Osteoblast (primary cell): ENCODE measurements at regions not wholly inside any gene's neighbourhood (a gene's known extent, or its start where the extent isn't known, plus 50 kb on each side); places are given as distances from the start of the nearest gene placed in this dataset.

Source experiments
- DNase-seq: peaks from one replicate; pipeline ENCODE4 v3.0.0; 2011; ENCODE audit warnings: low spot score, mixed read lengths; ENCODE audit not compliant: insufficient read length; ENCODE audit errors: missing footprints
- H2AFZ ChIP-seq: 2 replicates; pipeline ENCODE4 v1.6.0; 2011; ENCODE audit warnings: mild to moderate bottlenecking, low read length
- H3K27ac ChIP-seq: 2 replicates; pipeline ENCODE4 v1.5.1; 2011; ENCODE audit warnings: mild to moderate bottlenecking, low read depth, low read length, moderate library complexity
- H3K27me3 ChIP-seq: 2 replicates; pipeline ENCODE4 v1.6.0; 2012; ENCODE audit warnings: mild to moderate bottlenecking, control low read depth, inconsistent platforms, low read length, moderate library complexity; ENCODE audit not compliant: insufficient read depth
- H3K36me3 ChIP-seq: 2 replicates; pipeline ENCODE4 v1.5.1; 2011; ENCODE audit warnings: mild to moderate bottlenecking, low read length, control low read depth, moderate library complexity; ENCODE audit not compliant: insufficient read depth
- H3K4me1 ChIP-seq: 2 replicates; pipeline ENCODE4 v1.5.1; 2011; ENCODE audit warnings: mild to moderate bottlenecking, low read length, control low read depth, moderate library complexity; ENCODE audit not compliant: insufficient read depth
- H3K4me2 ChIP-seq: 2 replicates; pipeline ENCODE4 v1.6.0; 2011; ENCODE audit warnings: mild to moderate bottlenecking, low read length; ENCODE audit not compliant: insufficient read depth
- H3K4me3 ChIP-seq: fragments of 200-600 bp; sonication (generic); 3 replicates; pipeline ENCODE4 v1.5.1; 2012; ENCODE audit warnings: mild to moderate bottlenecking, low read length, inconsistent platforms; ENCODE audit not compliant: insufficient read depth
- H3K79me2 ChIP-seq: 2 replicates; pipeline ENCODE4 v1.6.0; 2012; ENCODE audit warnings: mild to moderate bottlenecking, low read length, control low read depth, inconsistent platforms; ENCODE audit not compliant: insufficient read depth
- H3K9me3 ChIP-seq: 2 replicates; pipeline ENCODE4 v1.5.1; 2011; ENCODE audit warnings: low read depth, low read length, control low read depth
- H4K20me1 ChIP-seq: 2 replicates; pipeline ENCODE4 v1.6.0; 2012; ENCODE audit warnings: mild to moderate bottlenecking, low read length, control low read depth; ENCODE audit not compliant: insufficient read depth
- CTCF ChIP-seq: IDR thresholded peaks from 2 replicates; pipeline ENCODE4 v1.5.1; 2011; ENCODE audit warnings: mild to moderate bottlenecking, low read depth, low read length, moderate library complexity; ENCODE audit errors: extremely low read depth

- Histone ChIP-seq H2AFZ (no peak overlapping the region), H3K4me1 (no peaks in the 10 kb centered on the region), H3K36me3 (no peaks in the 10 kb centered on the region), H3K27me3 (no peaks in the 10 kb centered on the region), H3K9me3 (peaks cover 8% of the 10 kb centered on the region), H3K4me2 (no peak overlapping the region), H4K20me1 (no peaks in the 10 kb centered on the region), H3K4me3 (no peak overlapping the region), H3K79me2 (no peaks in the 10 kb centered on the region), H3K27ac (no peak overlapping the region)
- no peak for TF ChIP-seq CTCF
- DNase-seq: no peak
Measured at GRCh38 chr20:4585758-4586157, 100.5 kb upstream of the PRNP start.

GRCh38 chr20:4585104-4585753 lies 101.0 kb upstream of the PRNP start:
- no peaks in the 10 kb centered on the region for H3K36me3 ChIP-seq
- no peak overlapping the region for H3K27ac ChIP-seq
- H3K27me3 ChIP-seq: no peaks in the 10 kb centered on the region
- no peaks in the 10 kb centered on the region for H3K4me1 ChIP-seq
- H3K79me2 ChIP-seq: no peaks in the 10 kb centered on the region
- peaks cover 8% of the 10 kb centered on the region for H3K9me3 ChIP-seq
- no peak for DNase-seq
- H4K20me1 ChIP-seq: no peaks in the 10 kb centered on the region
- no peak overlapping the region for H2AFZ ChIP-seq
- H3K4me2 ChIP-seq: no peak overlapping the region
- TF ChIP-seq CTCF: no peak
- H3K4me3 ChIP-seq: no peak overlapping the region

GRCh38 chr20:4584510-4584909 lies 101.7 kb upstream of the PRNP start:
- H3K27me3 ChIP-seq: no peaks in the 10 kb centered on the region
- no peaks in the 10 kb centered on the region for H3K79me2 ChIP-seq
- H3K36me3 ChIP-seq: no peaks in the 10 kb centered on the region
- DNase-seq: no peak
- no peaks in the 10 kb centered on the region for H4K20me1 ChIP-seq
- no peak overlapping the region for H3K4me3 ChIP-seq
- peaks cover 8% of the 10 kb centered on the region for H3K9me3 ChIP-seq
- H3K4me2 ChIP-seq: no peak overlapping the region
- no peak overlapping the region for H3K27ac ChIP-seq
- H2AFZ ChIP-seq: no peak overlapping the region
- no peak for TF ChIP-seq CTCF
- no peaks in the 10 kb centered on the region for H3K4me1 ChIP-seq

GRCh38 chr20:4581838-4582237 lies 104.4 kb upstream of the PRNP start:
- Histone ChIP-seq H3K27me3 (no peaks in the 10 kb centered on the region), H3K4me2 (no peak overlapping the region), H4K20me1 (no peaks in the 10 kb centered on the region), H3K27ac (no peak overlapping the region), H2AFZ (no peak overlapping the region), H3K9me3 (peaks cover 8% of the 10 kb centered on the region), H3K4me1 (no peaks in the 10 kb centered on the region), H3K4me3 (no peak overlapping the region), H3K79me2 (no peaks in the 10 kb centered on the region), H3K36me3 (no peaks in the 10 kb centered on the region)
- no peak for TF ChIP-seq CTCF
- no peak for DNase-seq
